GM12891 (cell line): ENCODE measurements at regions not wholly inside any gene's neighbourhood (a gene's known extent, or its start where the extent isn't known, plus 50 kb on each side); places are given as distances from the start of the nearest gene placed in this dataset.

Experiments
- POLR2A ChIP-seq: IDR thresholded peaks from 2 replicates; pipeline ENCODE4 v1.6.1; 2011; ENCODE audit warnings: low read depth, low read length, control low read depth
- POLR2AphosphoS5 ChIP-seq: IDR thresholded peaks from 2 replicates; pipeline ENCODE4 v1.6.1; 2011; ENCODE audit warnings: low read depth, low read length, control low read depth

GRCh38 chr17:20938988-20939615 lies 103.7 kb downstream of the USP22 start:
- TF ChIP-seq POLR2AphosphoS5 = no peak
- TF ChIP-seq POLR2A = no peak
